ENCODE measurements at regions not wholly inside any gene's neighbourhood (a gene's known extent, or its start where the extent isn't known, plus 50 kb on each side); places are given as distances from the start of the nearest gene placed in this dataset.

DNA sequence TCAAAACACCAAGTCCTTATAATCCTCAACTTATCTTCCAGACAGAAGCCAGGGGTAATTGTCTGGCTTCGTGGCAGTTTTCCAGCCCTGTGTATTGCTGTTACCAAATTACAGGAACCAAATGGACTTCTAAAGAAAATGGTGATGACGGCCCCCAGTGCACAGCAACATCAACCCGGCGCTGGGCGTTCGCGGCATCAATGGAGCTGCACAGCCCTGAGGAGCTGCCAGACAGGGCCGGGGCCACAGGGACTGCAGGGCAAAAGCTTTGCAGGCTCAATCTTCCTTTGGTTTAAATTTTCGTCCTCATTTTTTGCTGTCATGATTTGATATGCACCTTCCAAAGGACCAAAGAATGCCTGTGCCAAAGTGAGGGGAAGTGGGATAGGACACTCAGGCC, 292.5 kb downstream of the BRD1 start:
- ChIA-PET POLR2A (no interaction called here), CTCF (no interaction called here)
- TF ChIP-seq, protein P1, sequence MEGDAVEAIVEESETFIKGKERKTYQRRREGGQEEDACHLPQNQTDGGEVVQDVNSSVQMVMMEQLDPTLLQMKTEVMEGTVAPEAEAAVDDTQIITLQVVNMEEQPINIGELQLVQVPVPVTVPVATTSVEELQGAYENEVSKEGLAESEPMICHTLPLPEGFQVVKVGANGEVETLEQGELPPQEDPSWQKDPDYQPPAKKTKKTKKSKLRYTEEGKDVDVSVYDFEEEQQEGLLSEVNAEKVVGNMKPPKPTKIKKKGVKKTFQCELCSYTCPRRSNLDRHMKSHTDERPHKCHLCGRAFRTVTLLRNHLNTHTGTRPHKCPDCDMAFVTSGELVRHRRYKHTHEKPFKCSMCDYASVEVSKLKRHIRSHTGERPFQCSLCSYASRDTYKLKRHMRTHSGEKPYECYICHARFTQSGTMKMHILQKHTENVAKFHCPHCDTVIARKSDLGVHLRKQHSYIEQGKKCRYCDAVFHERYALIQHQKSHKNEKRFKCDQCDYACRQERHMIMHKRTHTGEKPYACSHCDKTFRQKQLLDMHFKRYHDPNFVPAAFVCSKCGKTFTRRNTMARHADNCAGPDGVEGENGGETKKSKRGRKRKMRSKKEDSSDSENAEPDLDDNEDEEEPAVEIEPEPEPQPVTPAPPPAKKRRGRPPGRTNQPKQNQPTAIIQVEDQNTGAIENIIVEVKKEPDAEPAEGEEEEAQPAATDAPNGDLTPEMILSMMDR (IDR thresholded peaks at IDR 0.05): no peak
- TF ChIP-seq EZH2 (IDR thresholded peaks at IDR 0.05; ENCODE audit: borderline replicate concordance, insufficient read depth, low read depth, low read length, poor library complexity, severe bottlenecking): no peak
- WGBS (ENCODE audit: insufficient coverage): 95% methylated on average over 8 of the region's 9 CpGs
- Histone ChIP-seq H3K4me2 (replicated peaks; ENCODE audit: low read depth, low read length, poor library complexity, severe bottlenecking) (no peak overlapping the region), H3K36me3 (replicated peaks in 1 of 2; ENCODE audit: control extremely low read depth in 1 of 2, control insufficient read depth in 1 of 2, extremely low read depth in 1 of 2, insufficient read depth in 2 of 2, low read length in 1 of 2) (no peaks in the 10 kb centered on the region), H3K9ac (ENCODE audit: low read length) (no peak overlapping the region), H3K9me3 (ENCODE audit: control extremely low read depth in 1 of 3, control insufficient read depth in 2 of 3, insufficient read depth in 1 of 3, low read length in 2 of 3) (no peaks in the 10 kb centered on the region), H4K20me1 (ENCODE audit: control insufficient read depth, insufficient read depth, low read length, poor library complexity, severe bottlenecking) (no peaks in the 10 kb centered on the region), H3K4me3 (ENCODE audit: control extremely low read depth in 1 of 5, extremely low read depth in 1 of 5, insufficient read depth in 1 of 5, low read depth in 2 of 5, low read length in 4 of 5) (no peak overlapping the region), H3K27ac (ENCODE audit: low read length in 2 of 2) (no peak overlapping the region), H3K79me2 (ENCODE audit: control insufficient read depth, insufficient read depth, low read length) (no peaks in the 10 kb centered on the region), H2AFZ (ENCODE audit: insufficient read depth, low read depth, low read length, poor library complexity, severe bottlenecking) (no peak overlapping the region), H3K27me3 (replicated peaks in 1 of 4; ENCODE audit: control extremely low read depth in 1 of 4, control insufficient read depth in 3 of 4, insufficient read depth in 4 of 4, low read length in 3 of 4) (no peaks in the 10 kb centered on the region), H3K4me1 (ENCODE audit: control insufficient read depth in 2 of 2, insufficient read depth in 2 of 2, low read length in 2 of 2) (no peaks in the 10 kb centered on the region)
- no peaks in the 10 kb centered on the region for H3K27me3 Mint-ChIP-seq
- H3K27ac Mint-ChIP-seq: no peak overlapping the region
- intact Hi-C loops (cut with micrococcal nuclease): no loop called here
- no peaks in the 10 kb centered on the region for H3K9me3 Mint-ChIP-seq (ENCODE audit: insufficient read depth)
- DNase-seq (no peak), ATAC-seq (ENCODE audit: low read depth) (no peak)
- H3K4me1 Mint-ChIP-seq: no peaks in the 10 kb centered on the region
- H3K4me3 Mint-ChIP-seq: no peak overlapping the region

DNA sequence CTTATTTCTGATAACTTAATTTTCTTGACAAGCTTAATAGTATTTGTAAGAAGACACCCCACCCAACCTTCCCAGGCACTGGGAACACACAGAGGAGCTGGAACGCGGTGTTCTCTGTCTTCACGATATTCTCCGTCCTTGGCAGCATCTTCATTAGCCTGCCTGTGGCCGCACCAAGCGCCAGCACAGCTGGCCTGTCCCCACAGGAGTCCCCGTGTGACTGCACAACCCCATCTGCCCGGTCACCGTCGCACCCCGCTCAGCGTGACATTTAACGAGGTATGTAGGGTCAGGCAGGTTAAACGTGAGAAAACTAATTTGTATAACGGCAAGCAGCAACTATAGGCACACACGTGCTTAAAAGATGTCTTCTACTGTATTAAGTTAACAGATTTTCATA, 293.3 kb downstream of the BRD1 start:
- intact Hi-C loops (cut with micrococcal nuclease): no loop called here

More for the DNA sequence above, 293.3 kb downstream of the BRD1 start:
- no peaks in the 10 kb centered on the region for H3K9me3 ChIP-seq (ENCODE audit: control extremely low read depth in 1 of 3, control insufficient read depth in 2 of 3, insufficient read depth in 1 of 3, low read length in 2 of 3)
- 99% methylated on average over 13 of the region's 16 CpGs for WGBS (ENCODE audit: insufficient coverage)
- H3K4me2 ChIP-seq (replicated peaks; ENCODE audit: low read depth, low read length, poor library complexity, severe bottlenecking): no peak overlapping the region
- no peak overlapping the region for H3K9ac ChIP-seq (ENCODE audit: low read length)
- no peak overlapping the region for H3K27ac Mint-ChIP-seq
- H3K4me3 ChIP-seq (ENCODE audit: control extremely low read depth in 1 of 5, extremely low read depth in 1 of 5, insufficient read depth in 1 of 5, low read depth in 2 of 5, low read length in 4 of 5): no peak overlapping the region
- no peak overlapping the region for H2AFZ ChIP-seq (ENCODE audit: insufficient read depth, low read depth, low read length, poor library complexity, severe bottlenecking)
- no peaks in the 10 kb centered on the region for H3K9me3 Mint-ChIP-seq (ENCODE audit: insufficient read depth)
- CTCF ChIA-PET: no interaction called here
- no peak overlapping the region for H3K27ac ChIP-seq (ENCODE audit: low read length in 2 of 2)
- DNase-seq (no peak), ATAC-seq (ENCODE audit: low read depth) (no peak)
- POLR2A ChIA-PET: no interaction called here
- H3K79me2 ChIP-seq (ENCODE audit: control insufficient read depth, insufficient read depth, low read length): no peaks in the 10 kb centered on the region
- no peaks in the 10 kb centered on the region for H3K4me1 Mint-ChIP-seq
- no peak overlapping the region for H3K4me3 Mint-ChIP-seq
- TF ChIP-seq EZH2 (IDR thresholded peaks at IDR 0.05; ENCODE audit: borderline replicate concordance, insufficient read depth, low read depth, low read length, poor library complexity, severe bottlenecking): no peak
- TF ChIP-seq, protein P1 (IDR thresholded peaks at IDR 0.05): no peak
- H3K27me3 ChIP-seq (replicated peaks in 1 of 4; ENCODE audit: control extremely low read depth in 1 of 4, control insufficient read depth in 3 of 4, insufficient read depth in 4 of 4, low read length in 3 of 4): no peaks in the 10 kb centered on the region
- no peaks in the 10 kb centered on the region for H3K4me1 ChIP-seq (ENCODE audit: control insufficient read depth in 2 of 2, insufficient read depth in 2 of 2, low read length in 2 of 2)
- no peaks in the 10 kb centered on the region for H4K20me1 ChIP-seq (ENCODE audit: control insufficient read depth, insufficient read depth, low read length, poor library complexity, severe bottlenecking)
- no peaks in the 10 kb centered on the region for H3K27me3 Mint-ChIP-seq
- no peaks in the 10 kb centered on the region for H3K36me3 ChIP-seq (replicated peaks in 1 of 2; ENCODE audit: control extremely low read depth in 1 of 2, control insufficient read depth in 1 of 2, extremely low read depth in 1 of 2, insufficient read depth in 2 of 2, low read length in 1 of 2)
